Suprapubic skin (tissue), 4 donors: ENCODE measurements at regions not wholly inside any gene's neighbourhood (a gene's known extent, or its start where the extent isn't known, plus 50 kb on each side); places are given as distances from the start of the nearest gene placed in this dataset.

Experiments
- EP300 ChIP-seq: sonication (generic); formaldehyde crosslinking; IDR thresholded peaks from one replicate; pipeline ENCODE4 v1.6.1; 2017; ENCODE audit warnings: antibody characterized with exemption
- POLR2A ChIP-seq, 2 donors: fragments of 450-650 bp; IDR thresholded peaks; one replicate each; pipeline ENCODE4 v1.6.1; 2017; ENCODE audit warnings: antibody characterized with exemption in 2 of 2, mild to moderate bottlenecking in 2 of 2, moderate library complexity in 2 of 2
- POLR2AphosphoS5 ChIP-seq, 3 donors: sonication (generic); formaldehyde crosslinking; IDR thresholded peaks; one replicate each; pipeline ENCODE4 v1.6.1; 2017; ENCODE audit warnings: antibody characterized with exemption in 3 of 3
- TF ChIP-seq, protein P1 (sequence below), 2 donors: fragments of 200-600 bp in 1 of 2; fragments of 450-650 bp in 1 of 2; sonication (generic) in 1 of 2; IDR thresholded peaks; one replicate each; pipeline ENCODE4 v1.5.1; 2016 to 2019; ENCODE audit warnings: antibody characterized with exemption in 2 of 2, mild to moderate bottlenecking in 1 of 2, moderate library complexity in 1 of 2

DNA sequence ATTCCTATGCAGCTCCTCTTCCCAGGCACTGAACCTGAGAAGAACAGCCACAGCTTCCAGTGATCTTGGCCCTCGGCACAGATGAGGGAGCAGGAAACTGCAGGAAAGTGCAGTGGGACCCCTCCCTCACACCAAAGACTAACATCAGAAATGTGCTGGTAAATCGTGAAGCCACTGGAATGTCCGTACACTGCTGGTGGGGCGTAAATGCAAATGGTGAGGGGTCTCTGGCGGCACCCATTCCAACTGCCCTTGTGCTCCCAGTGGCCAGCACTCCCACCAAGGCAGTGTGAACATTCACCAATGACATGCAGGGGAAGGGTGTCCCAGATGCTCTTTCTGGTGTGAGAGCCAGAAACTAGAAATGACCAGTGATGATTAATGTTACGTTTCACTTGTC lies 574.0 kb downstream of the BRD1 start:
- TF ChIP-seq POLR2A (IDR thresholded peaks at IDR 0.05) (no peak), EP300 (no peak), POLR2AphosphoS5 (IDR thresholded peaks at IDR 0.05) (no peak)
- TF ChIP-seq, protein P1, sequence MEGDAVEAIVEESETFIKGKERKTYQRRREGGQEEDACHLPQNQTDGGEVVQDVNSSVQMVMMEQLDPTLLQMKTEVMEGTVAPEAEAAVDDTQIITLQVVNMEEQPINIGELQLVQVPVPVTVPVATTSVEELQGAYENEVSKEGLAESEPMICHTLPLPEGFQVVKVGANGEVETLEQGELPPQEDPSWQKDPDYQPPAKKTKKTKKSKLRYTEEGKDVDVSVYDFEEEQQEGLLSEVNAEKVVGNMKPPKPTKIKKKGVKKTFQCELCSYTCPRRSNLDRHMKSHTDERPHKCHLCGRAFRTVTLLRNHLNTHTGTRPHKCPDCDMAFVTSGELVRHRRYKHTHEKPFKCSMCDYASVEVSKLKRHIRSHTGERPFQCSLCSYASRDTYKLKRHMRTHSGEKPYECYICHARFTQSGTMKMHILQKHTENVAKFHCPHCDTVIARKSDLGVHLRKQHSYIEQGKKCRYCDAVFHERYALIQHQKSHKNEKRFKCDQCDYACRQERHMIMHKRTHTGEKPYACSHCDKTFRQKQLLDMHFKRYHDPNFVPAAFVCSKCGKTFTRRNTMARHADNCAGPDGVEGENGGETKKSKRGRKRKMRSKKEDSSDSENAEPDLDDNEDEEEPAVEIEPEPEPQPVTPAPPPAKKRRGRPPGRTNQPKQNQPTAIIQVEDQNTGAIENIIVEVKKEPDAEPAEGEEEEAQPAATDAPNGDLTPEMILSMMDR (IDR thresholded peaks at IDR 0.05): no peak
